Cardiac muscle cell (in vitro differentiated cells and primary cell): ENCODE measurements at regions not wholly inside any gene's neighbourhood (a gene's known extent, or its start where the extent isn't known, plus 50 kb on each side); places are given as distances from the start of the nearest gene placed in this dataset.

Experiments used
- DNase-seq, 2 donors: peaks; one replicate each; pipeline versions ENCODE4 v3.0.0 to v3.0.0-alpha.2; 2010 to 2017; ENCODE audit warnings: low read depth in 1 of 2, low spot score in 1 of 2
- H3K27ac ChIP-seq: fragments of 200-600 bp; sonication (generic); 2 replicates; pipeline ENCODE4 v1.5.1; 2016
- H3K27me3 ChIP-seq: fragments of 200-600 bp; sonication (generic); 2 replicates; pipeline ENCODE4 v1.6.0; 2016; ENCODE audit warnings: control low read depth
- H3K36me3 ChIP-seq: fragments of 200-600 bp; sonication (generic); 2 replicates; pipeline ENCODE4 v1.5.1; 2016; ENCODE audit warnings: control low read depth
- H3K4me1 ChIP-seq: fragments of 200-600 bp; sonication (generic); 2 replicates; pipeline ENCODE4 v1.8.1; 2017; ENCODE audit warnings: low read depth, mild to moderate bottlenecking, mixed run types
- H3K4me3 ChIP-seq: fragments of 200-600 bp; sonication (generic); 2 replicates; pipeline ENCODE4 v1.5.1; 2016; ENCODE audit warnings: mild to moderate bottlenecking
- H3K9me3 ChIP-seq: fragments of 200-600 bp; sonication (generic); 2 replicates; pipeline ENCODE4 v1.5.1; 2017; ENCODE audit warnings: low read depth, mild to moderate bottlenecking, control low read depth
- TF ChIP-seq, protein P1 (sequence below): IDR thresholded peaks from 2 replicates; pipeline ENCODE4 v1.5.1; 2012; ENCODE audit warnings: low read depth, mild to moderate bottlenecking, low read length

DNA sequence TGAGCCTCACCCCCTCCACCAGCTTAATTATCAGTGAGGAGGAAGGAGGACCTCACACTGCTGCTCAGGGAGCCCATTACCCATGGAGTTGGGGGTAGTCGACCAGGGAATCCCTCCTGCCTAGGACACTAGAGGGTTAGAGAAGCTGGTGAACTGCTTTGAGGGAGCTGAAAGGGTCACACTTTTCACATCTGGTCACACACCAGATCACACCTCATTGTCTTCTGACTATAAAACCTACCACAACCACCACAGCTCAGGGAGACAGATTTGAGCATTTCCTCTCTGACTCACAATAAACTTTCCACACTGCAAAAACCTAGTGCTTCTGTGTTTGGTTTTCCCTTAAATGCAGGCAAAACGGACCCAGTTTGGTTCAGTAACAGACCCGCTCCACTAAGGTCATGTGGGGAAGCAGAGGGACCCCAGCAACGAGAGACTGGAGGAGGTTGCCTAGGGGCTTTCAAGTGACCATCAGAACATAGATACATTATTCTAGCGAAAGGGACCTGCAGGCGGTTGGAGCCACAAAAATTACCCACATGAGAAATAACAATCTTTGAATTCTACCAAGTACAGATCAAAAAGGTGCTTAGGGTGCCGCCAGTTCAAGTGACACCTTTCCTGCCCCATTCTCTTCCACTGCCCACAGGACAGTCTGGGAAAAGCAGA lies 151.4 kb upstream of the AVPR1A start:
- Histone ChIP-seq H3K4me1 (no peaks in the 10 kb centered on the region), H3K27me3 (no peaks in the 10 kb centered on the region), H3K36me3 (no peaks in the 10 kb centered on the region), H3K27ac (no peak overlapping the region), H3K4me3 (no peak overlapping the region), H3K9me3 (no peaks in the 10 kb centered on the region)
- TF ChIP-seq, protein P1, sequence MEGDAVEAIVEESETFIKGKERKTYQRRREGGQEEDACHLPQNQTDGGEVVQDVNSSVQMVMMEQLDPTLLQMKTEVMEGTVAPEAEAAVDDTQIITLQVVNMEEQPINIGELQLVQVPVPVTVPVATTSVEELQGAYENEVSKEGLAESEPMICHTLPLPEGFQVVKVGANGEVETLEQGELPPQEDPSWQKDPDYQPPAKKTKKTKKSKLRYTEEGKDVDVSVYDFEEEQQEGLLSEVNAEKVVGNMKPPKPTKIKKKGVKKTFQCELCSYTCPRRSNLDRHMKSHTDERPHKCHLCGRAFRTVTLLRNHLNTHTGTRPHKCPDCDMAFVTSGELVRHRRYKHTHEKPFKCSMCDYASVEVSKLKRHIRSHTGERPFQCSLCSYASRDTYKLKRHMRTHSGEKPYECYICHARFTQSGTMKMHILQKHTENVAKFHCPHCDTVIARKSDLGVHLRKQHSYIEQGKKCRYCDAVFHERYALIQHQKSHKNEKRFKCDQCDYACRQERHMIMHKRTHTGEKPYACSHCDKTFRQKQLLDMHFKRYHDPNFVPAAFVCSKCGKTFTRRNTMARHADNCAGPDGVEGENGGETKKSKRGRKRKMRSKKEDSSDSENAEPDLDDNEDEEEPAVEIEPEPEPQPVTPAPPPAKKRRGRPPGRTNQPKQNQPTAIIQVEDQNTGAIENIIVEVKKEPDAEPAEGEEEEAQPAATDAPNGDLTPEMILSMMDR, result no peak
- no peak for DNase-seq

DNA sequence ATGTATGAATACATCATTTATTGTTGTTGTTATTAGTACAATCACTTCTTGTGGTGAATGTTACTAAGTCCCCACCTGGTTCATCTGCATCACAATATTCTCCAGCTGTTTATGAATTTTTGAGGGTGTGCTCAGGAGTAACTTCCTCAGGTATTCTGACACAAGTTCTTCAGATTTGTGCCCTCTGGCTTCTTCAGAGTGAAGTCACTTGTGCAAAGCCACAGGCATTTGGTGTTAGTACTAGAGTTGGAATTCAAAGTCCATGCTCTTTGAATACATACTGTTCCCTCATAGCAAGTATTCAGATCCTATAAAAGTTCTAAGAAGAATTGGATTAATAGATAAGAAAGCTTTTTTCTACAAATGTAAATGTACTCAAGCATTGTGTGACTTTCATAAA lies 150.3 kb upstream of the AVPR1A start:
- Histone ChIP-seq H3K27ac (no peak overlapping the region), H3K27me3 (no peaks in the 10 kb centered on the region), H3K9me3 (no peaks in the 10 kb centered on the region), H3K4me1 (no peaks in the 10 kb centered on the region), H3K36me3 (no peaks in the 10 kb centered on the region), H3K4me3 (no peak overlapping the region)
- TF ChIP-seq, protein P1, result no peak
- DNase-seq, result no peak

DNA sequence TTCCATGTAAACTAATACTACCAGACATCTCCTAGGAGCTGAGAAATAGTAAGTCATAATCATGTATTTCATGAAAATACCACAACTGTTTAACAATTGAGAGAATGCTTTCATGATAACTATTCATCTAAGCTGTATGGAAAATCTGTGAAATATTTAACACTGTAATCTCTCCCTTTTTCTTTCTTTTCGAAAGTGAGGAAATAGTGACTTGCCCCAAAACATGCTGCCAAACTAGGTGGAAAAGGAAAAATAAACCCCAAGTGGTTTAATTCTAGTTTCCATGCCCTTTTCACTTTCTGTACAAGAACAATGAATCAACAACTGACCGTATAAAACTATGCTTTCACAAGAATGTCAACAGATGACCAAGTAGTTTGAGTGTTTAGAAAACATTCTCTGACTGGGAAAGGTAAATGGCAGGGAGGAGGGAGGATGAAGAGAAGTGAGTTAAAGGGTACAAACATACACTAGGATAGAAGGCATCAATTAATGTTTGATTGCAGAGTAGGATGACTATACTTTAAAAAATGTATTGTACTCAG lies 147.5 kb upstream of the AVPR1A start:
- H3K36me3 ChIP-seq, result no peaks in the 10 kb centered on the region
- H3K4me3 ChIP-seq, result no peak overlapping the region
- TF ChIP-seq, protein P1, result no peak
- H3K4me1 ChIP-seq, result no peaks in the 10 kb centered on the region
- H3K27me3 ChIP-seq, result no peaks in the 10 kb centered on the region
- no peak for DNase-seq
- H3K9me3 ChIP-seq, result no peaks in the 10 kb centered on the region
- H3K27ac ChIP-seq, result no peak overlapping the region

DNA sequence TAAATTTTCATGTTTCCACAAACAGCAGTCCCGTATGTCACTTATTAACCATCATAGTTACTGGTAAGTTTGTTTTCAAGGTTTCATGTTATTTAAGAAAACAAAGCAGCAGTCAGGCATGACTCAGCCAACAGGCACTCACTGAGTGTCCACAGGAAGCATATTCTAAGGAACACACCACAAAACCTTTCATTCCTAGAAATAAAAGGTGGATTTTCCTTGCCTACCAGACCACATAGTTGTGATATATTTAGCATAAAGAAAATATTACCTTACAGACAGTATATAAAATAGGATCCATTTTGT lies 143.3 kb upstream of the AVPR1A start:
- no peaks in the 10 kb centered on the region for H3K9me3 ChIP-seq
- no peaks in the 10 kb centered on the region for H3K27me3 ChIP-seq
- peak in 1 of 2 donors; percentile 63 for DNase-seq
- no peak overlapping the region for H3K27ac ChIP-seq
- TF ChIP-seq, protein P1, result no peak
- H3K4me3 ChIP-seq, result no peak overlapping the region
- no peaks in the 10 kb centered on the region for H3K4me1 ChIP-seq
- H3K36me3 ChIP-seq, result no peaks in the 10 kb centered on the region

DNA sequence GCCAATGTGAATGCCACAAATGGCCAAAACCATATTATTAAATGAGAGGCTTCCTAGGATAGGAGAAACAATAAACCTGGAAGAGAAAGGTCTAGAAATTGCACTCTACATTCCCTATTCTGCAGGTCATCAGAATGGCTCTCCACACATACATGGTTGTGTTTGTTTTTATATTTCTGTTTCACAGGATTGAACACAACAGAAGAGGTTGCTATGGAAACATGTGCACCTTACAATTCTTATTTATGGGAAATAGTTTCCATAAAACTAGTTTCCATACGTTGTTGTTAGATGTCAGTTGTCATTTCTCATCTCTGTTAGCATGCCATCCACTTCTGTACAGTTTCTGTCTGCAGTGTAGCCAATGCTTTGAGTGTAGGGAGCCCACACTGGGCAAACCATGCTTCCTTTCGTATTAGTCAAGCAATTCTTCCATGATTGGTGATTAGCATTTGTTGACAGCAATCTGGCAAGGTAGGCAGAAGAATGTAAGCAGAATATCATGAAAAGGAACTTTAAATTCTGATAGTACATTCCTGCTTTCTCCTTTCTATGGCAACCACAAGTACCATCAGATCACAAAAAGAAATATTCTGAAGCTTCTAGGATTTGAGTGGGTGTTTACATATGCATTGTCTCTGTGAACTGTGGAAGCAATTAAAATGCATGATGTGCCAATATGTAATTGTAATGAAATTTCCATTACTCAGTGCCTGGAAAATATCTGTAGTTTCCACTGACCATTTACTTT lies 141.6 kb upstream of the AVPR1A start:
- no peaks in the 10 kb centered on the region for H3K4me1 ChIP-seq
- DNase-seq, result no peak
- no peaks in the 10 kb centered on the region for H3K9me3 ChIP-seq
- no peaks in the 10 kb centered on the region for H3K36me3 ChIP-seq
- H3K27ac ChIP-seq, result no peak overlapping the region
- TF ChIP-seq, protein P1, result no peak
- H3K4me3 ChIP-seq, result no peak overlapping the region
- H3K27me3 ChIP-seq, result no peaks in the 10 kb centered on the region
